Fibroblast of lung (primary cell): ENCODE measurements at regions not wholly inside any gene's neighbourhood (a gene's known extent, or its start where the extent isn't known, plus 50 kb on each side); places are given as distances from the start of the nearest gene placed in this dataset.

Experiments used
- DNase-seq, 2 donors: peaks; one replicate each; pipeline versions ENCODE4 v3.0.0 to v3.0.0-alpha.2; 2010; ENCODE audit warnings: low read depth in 2 of 2
- H2AFZ ChIP-seq: 2 replicates; pipeline ENCODE4 v1.5.1; 2012; ENCODE audit warnings: low read length, control low read depth, inconsistent platforms
- H3K27ac ChIP-seq: 2 replicates; pipeline ENCODE4 v1.5.1; 2011; ENCODE audit warnings: low read length, control low read depth; ENCODE audit not compliant: insufficient read depth
- H3K27me3 ChIP-seq: 2 replicates; pipeline ENCODE4 v1.5.1; 2011; ENCODE audit warnings: mild to moderate bottlenecking, low read length; ENCODE audit not compliant: control insufficient read depth, insufficient read depth
- H3K36me3 ChIP-seq: 2 replicates; pipeline ENCODE4 v1.5.1; 2011; ENCODE audit warnings: low read length; ENCODE audit not compliant: control insufficient read depth, insufficient read depth
- H3K4me1 ChIP-seq: 2 replicates; pipeline ENCODE4 v1.5.1; 2011; ENCODE audit warnings: low read length; ENCODE audit not compliant: control insufficient read depth, insufficient read depth; ENCODE audit errors: extremely low read depth
- H3K4me2 ChIP-seq: 2 replicates; pipeline ENCODE4 v1.5.1; 2011; ENCODE audit warnings: low read length, control low read depth; ENCODE audit not compliant: insufficient read depth; ENCODE audit errors: extremely low read depth
- H3K4me3 ChIP-seq, 4 experiments: fragments of 200-600 bp in 1 of 4; sonication (generic) in 1 of 4; replicated peaks in 1 of 4; 2 replicates each; pipeline ENCODE4 v1.5.1; 2011 to 2016; ENCODE audit warnings: low read length in 4 of 4, low read depth in 3 of 4, mild to moderate bottlenecking in 3 of 4, control low read depth in 2 of 4, inconsistent platforms in 1 of 4, mixed read lengths in 1 of 4; ENCODE audit not compliant: insufficient read depth in 1 of 4; ENCODE audit errors: control extremely low read depth in 1 of 4
- H3K79me2 ChIP-seq: 2 replicates; pipeline ENCODE4 v1.5.1; 2012; ENCODE audit warnings: mild to moderate bottlenecking, low read length, inconsistent platforms; ENCODE audit not compliant: control insufficient read depth, insufficient read depth
- H3K9ac ChIP-seq: 2 replicates; pipeline ENCODE4 v1.5.1; 2011; ENCODE audit warnings: mild to moderate bottlenecking, low read length, control low read depth; ENCODE audit not compliant: insufficient read depth
- H3K9me3 ChIP-seq: 2 replicates; pipeline ENCODE4 v1.5.1; 2012; ENCODE audit warnings: low read depth, low read length; ENCODE audit not compliant: control insufficient read depth, insufficient read depth
- H4K20me1 ChIP-seq: 2 replicates; pipeline ENCODE4 v1.5.1; 2011; ENCODE audit warnings: low read length; ENCODE audit not compliant: control insufficient read depth, insufficient read depth; ENCODE audit errors: extremely low read depth
- CTCF ChIP-seq, 2 donors: IDR thresholded peaks in 1 of 2; conservative IDR thresholded peaks in 1 of 2; 1 replicate in 1 of 2; 2 replicates in 1 of 2; pipeline ENCODE4 v1.5.1; 2011 to 2012; ENCODE audit warnings: low read length in 2 of 2, control low read depth in 1 of 2, inconsistent platforms in 1 of 2, low read depth in 1 of 2, mild to moderate bottlenecking in 1 of 2
- EZH2 ChIP-seq: IDR thresholded peaks from 2 replicates; pipeline ENCODE4 v1.5.1; 2012; ENCODE audit warnings: low read length, control low read depth, mild to moderate bottlenecking; ENCODE audit errors: missing control alignments

DNA sequence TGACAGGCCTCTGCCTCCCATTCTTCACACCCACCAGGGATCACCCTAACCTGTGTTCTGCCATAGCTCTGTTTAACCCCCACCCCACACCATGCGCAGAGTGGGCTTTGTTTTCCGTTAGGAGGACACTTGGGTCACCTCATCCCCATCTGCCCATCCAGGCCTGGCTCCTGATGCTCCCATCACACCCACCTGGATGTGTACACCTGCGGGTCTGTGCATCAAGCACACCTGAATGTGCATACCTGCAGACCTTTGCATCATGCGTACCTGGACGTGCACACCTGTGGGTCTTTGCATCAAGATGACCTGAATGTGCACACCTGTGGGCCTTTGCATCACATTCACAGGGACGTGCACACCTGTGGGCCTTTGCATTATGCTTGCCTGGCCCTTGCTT is 835.8 kb upstream of the TMEM132C start:
- no peaks in the 10 kb centered on the region for H3K36me3 ChIP-seq
- no peaks in the 10 kb centered on the region for H3K27me3 ChIP-seq
- H3K79me2 ChIP-seq, result no peaks in the 10 kb centered on the region
- no peak overlapping the region for H3K4me3 ChIP-seq
- no peaks in the 10 kb centered on the region for H4K20me1 ChIP-seq
- no peak overlapping the region for H3K4me2 ChIP-seq
- H3K4me1 ChIP-seq, result no peaks in the 10 kb centered on the region
- no peak overlapping the region for H3K27ac ChIP-seq
- no peak for DNase-seq
- H3K9me3 ChIP-seq, result no peaks in the 10 kb centered on the region
- no peak overlapping the region for H2AFZ ChIP-seq
- no peak overlapping the region for H3K9ac ChIP-seq
- TF ChIP-seq EZH2 (no peak), CTCF (conservative IDR thresholded peaks at IDR 0.05 in 1 of 2, IDR thresholded peaks at IDR 0.05 in 1 of 2; ENCODE audit: low read depth in 1 of 2, low read length in 2 of 2) (no peak)

DNA sequence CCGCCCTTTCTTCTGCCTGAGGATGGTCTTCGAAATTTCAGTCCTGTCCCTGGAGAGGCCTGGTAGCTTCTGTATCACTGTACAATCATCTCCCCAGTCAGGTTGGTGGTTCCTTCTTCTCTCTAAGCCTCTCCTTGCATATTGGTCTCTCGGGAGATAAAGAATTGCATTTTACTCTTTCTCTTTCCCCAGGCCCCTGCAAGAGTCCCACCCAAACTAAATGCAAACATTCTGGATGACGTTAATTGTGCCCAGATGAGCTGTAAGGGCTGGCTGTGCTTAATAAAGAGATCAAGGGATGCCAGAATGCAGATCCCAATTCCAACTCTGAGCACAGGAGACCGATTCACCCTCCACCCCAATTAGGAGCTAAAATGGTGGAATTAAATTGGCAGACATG is 835.4 kb upstream of the TMEM132C start:
- H4K20me1 ChIP-seq, result no peaks in the 10 kb centered on the region
- no peak overlapping the region for H2AFZ ChIP-seq
- H3K9me3 ChIP-seq, result no peaks in the 10 kb centered on the region
- H3K4me3 ChIP-seq, result no peak overlapping the region
- no peaks in the 10 kb centered on the region for H3K36me3 ChIP-seq
- no peak for TF ChIP-seq CTCF (conservative IDR thresholded peaks at IDR 0.05 in 1 of 2, IDR thresholded peaks at IDR 0.05 in 1 of 2; ENCODE audit: low read depth in 1 of 2, low read length in 2 of 2)
- H3K79me2 ChIP-seq, result no peaks in the 10 kb centered on the region
- no peaks in the 10 kb centered on the region for H3K27me3 ChIP-seq
- H3K9ac ChIP-seq, result no peak overlapping the region
- no peak overlapping the region for H3K27ac ChIP-seq
- no peak overlapping the region for H3K4me2 ChIP-seq
- no peak for DNase-seq
- no peaks in the 10 kb centered on the region for H3K4me1 ChIP-seq

DNA sequence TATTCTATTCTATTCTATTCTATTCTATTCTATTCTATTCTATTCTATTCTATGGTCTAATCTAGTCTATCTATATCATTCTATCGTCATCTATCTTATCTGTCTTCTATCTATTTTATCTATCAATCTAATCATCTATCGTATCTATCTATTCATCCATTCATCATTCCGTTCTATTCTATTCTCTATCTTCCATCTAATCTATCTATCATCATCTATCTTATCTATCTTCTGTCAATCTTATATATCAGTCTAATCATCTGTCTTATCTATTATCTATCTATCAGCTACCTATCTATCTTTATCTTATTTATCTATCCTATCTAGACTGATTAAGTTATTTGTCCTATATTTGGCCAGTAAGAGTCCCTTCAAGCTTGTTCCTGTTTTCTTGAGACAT is 831.5 kb upstream of the TMEM132C start:
- Histone ChIP-seq H3K27ac (no peak overlapping the region), H3K4me3 (no peak overlapping the region), H3K9me3 (no peaks in the 10 kb centered on the region), H2AFZ (no peak overlapping the region), H4K20me1 (no peaks in the 10 kb centered on the region), H3K36me3 (no peaks in the 10 kb centered on the region), H3K4me1 (no peaks in the 10 kb centered on the region), H3K9ac (no peak overlapping the region), H3K4me2 (no peak overlapping the region), H3K79me2 (no peaks in the 10 kb centered on the region), H3K27me3 (no peaks in the 10 kb centered on the region)
- TF ChIP-seq CTCF (conservative IDR thresholded peaks at IDR 0.05 in 1 of 2, IDR thresholded peaks at IDR 0.05 in 1 of 2; ENCODE audit: low read depth in 1 of 2, low read length in 2 of 2) (no peak), EZH2 (no peak)
- no peak for DNase-seq
